ENCODE measurements at regions not wholly inside any gene's neighbourhood (a gene's known extent, or its start where the extent isn't known, plus 50 kb on each side); places are given as distances from the start of the nearest gene placed in this dataset.

DNA sequence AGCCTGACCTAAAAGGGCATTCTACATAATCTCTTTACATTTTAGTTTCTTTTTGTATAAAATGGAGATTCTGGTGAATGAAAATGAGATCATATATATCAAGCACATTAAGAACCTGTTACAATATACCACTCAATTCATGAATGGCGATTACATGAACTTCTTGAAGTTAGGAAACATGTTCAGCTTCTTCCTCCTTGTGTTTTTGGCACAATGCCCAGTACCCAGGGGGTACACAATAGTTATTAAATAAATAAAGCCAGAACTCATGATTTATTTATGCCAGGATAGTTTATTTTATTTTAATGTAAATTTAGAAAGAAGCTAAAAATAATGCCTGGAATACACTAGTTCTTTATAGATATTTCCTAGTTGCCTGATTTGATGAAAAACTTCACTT is 186.0 kb upstream of the PTGFR start:
- no peak for TF ChIP-seq ZNF776 (tag by site-specific recombination; IDR thresholded peaks at IDR 0.05; ENCODE audit: borderline replicate concordance)
- TF ChIP-seq ZNF292 (tag by site-specific recombination; IDR thresholded peaks at IDR 0.05; ENCODE audit: borderline replicate concordance, low read depth), result no peak
- no peak for TF ChIP-seq CTCF (tag by site-specific recombination; IDR thresholded peaks at IDR 0.05)
- TF ChIP-seq ZBTB26 (tag by site-specific recombination; optimal IDR thresholded peaks at IDR 0.05), result no peak
- no peak for TF ChIP-seq ZNF175 (tag by site-specific recombination; IDR thresholded peaks at IDR 0.05)
- no peak for TF ChIP-seq ZNF311 (tag by site-specific recombination; IDR thresholded peaks at IDR 0.05; ENCODE audit: borderline replicate concordance)

Data from HEK293 (cell line).